Activated CD8-positive, alpha-beta T cell treated with anti-CD3 and anti-CD28 coated beads for 36 hours (primary cell): ENCODE measurements at regions not wholly inside any gene's neighbourhood (a gene's known extent, or its start where the extent isn't known, plus 50 kb on each side); places are given as distances from the start of the nearest gene placed in this dataset.

Source experiments
- ATAC-seq: fragments of 200-7000 bp; cut with Tn5 transposase; one replicate; pipeline ENCODE4 v1.10.0; 2021; ENCODE audit warnings: mild to moderate bottlenecking, moderate library complexity
- CTCF ChIA-PET: fragments of 350-600 bp; sonication (Branson Sonifier 250); formaldehyde crosslinking; loops from one replicate; lab custom pipeline; 2021; ENCODE audit warnings: antibody characterized with exemption; lab: Charles Lee
- POLR2A ChIA-PET: fragments of 350-600 bp; sonication (Branson Sonifier 250); formaldehyde crosslinking; loops from one replicate; lab custom pipeline; 2021; ENCODE audit warnings: antibody characterized with exemption; lab: Charles Lee
- DNase-seq: peaks from one replicate; pipeline ENCODE4 v3.0.0-alpha.2; 2020
- H3K27ac Mint-ChIP-seq: one replicate; pipeline ENCODE4 v1.8.0; 2021; ENCODE audit warnings: mild to moderate bottlenecking, mixed read lengths
- H3K27me3 Mint-ChIP-seq: one replicate; pipeline ENCODE4 v1.8.0; 2021; ENCODE audit warnings: mixed read lengths
- H3K36me3 Mint-ChIP-seq: one replicate; pipeline ENCODE4 v1.8.0; 2021; ENCODE audit warnings: low read depth, mixed read lengths
- H3K4me1 Mint-ChIP-seq: one replicate; pipeline ENCODE4 v1.8.0; 2021; ENCODE audit warnings: low read depth, mixed read lengths
- H3K4me3 Mint-ChIP-seq: one replicate; pipeline ENCODE4 v1.8.0; 2021; ENCODE audit warnings: mild to moderate bottlenecking, moderate library complexity, mixed read lengths
- H3K9me3 Mint-ChIP-seq: one replicate; pipeline ENCODE4 v1.8.0; 2021; ENCODE audit warnings: mixed read lengths
- CTCF ChIP-seq: fragments of 200-600 bp; IDR thresholded peaks from one replicate; pipeline ENCODE4 v1.8.0; 2022; ENCODE audit warnings: antibody characterized with exemption, mild to moderate bottlenecking
- intact Hi-C: fragments of 100-400 bp; cut with micrococcal nuclease; formaldehyde crosslinking; loops from one replicate; pipeline ENCODE4 v1.10.0; 2022

DNA sequence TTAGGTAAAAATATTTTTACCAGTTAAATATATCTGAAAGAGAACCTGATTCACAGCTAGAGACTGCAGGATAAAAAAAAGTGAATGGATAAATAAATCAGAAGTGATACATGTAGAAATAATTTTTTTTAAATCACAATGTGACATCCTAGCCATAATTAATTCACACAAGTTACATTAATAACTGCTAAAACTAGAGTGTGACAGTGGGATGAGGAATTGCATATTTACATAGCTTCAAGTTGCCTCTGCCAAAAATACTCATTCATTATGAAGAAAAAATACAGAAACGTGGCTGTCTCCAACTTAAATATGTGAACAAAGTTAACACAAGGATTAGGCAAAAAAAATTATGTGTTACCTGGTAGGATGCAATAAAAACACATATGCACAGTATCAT is 473.5 kb upstream of the SEMA3A start:
- CTCF ChIA-PET: no interaction called here
- Mint-ChIP-seq H3K4me1 (no peaks in the 10 kb centered on the region), H3K9me3 (no peaks in the 10 kb centered on the region), H3K4me3 (no peak overlapping the region), H3K27me3 (no peaks in the 10 kb centered on the region), H3K36me3 (no peaks in the 10 kb centered on the region), H3K27ac (no peak overlapping the region)
- no peak for TF ChIP-seq CTCF
- DNase-seq (no peak), ATAC-seq (no peak)
- POLR2A ChIA-PET: no interaction called here
- intact Hi-C loops: no loop called here

DNA sequence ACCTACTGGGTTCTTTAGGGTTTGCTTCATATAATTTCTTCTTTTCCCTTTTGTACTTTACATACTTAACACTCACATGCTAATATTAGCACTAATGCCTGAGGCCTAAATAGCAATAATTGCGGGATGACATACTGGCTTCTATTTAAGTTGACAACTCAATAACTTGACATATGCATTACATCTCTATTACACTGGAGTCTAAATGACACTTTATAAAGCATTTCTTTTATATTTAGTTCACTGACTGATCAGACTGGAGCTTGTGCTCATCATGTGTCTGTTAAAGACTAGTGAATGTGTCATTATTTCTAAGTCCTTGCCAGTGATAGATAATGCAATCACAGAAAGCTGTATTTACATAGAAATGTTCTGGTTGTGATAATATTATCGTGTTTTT is 472.1 kb upstream of the SEMA3A start:
- ChIA-PET POLR2A (no interaction called here), CTCF (no interaction called here)
- ATAC-seq (no peak), DNase-seq (no peak)
- H3K9me3 Mint-ChIP-seq: no peaks in the 10 kb centered on the region
- H3K27ac Mint-ChIP-seq: no peak overlapping the region
- H3K4me1 Mint-ChIP-seq: no peaks in the 10 kb centered on the region
- intact Hi-C loops: no loop called here
- H3K36me3 Mint-ChIP-seq: no peaks in the 10 kb centered on the region
- H3K4me3 Mint-ChIP-seq: no peak overlapping the region
- no peak for TF ChIP-seq CTCF
- no peaks in the 10 kb centered on the region for H3K27me3 Mint-ChIP-seq

DNA sequence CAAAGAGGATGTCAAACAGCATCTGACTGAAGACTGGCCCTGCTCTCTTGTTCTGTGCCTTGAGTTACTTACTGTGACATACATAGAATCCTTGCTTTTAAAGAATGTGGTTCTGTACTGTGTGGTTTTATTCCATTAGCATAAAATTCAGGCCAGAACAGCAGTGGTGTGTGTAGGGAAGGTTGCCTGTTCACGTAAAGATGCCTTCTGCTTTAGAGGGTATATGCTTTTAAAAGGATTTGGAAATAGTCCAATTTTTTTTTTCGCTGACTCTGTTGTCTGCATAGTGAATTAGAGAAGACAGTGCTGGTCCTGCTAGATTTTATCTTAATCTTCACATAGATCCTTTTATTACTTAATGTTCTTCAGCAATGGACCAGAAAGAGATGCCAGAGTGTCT is 470.8 kb upstream of the SEMA3A start:
- H3K4me3 Mint-ChIP-seq: no peak overlapping the region
- no peaks in the 10 kb centered on the region for H3K9me3 Mint-ChIP-seq
- H3K4me1 Mint-ChIP-seq: no peaks in the 10 kb centered on the region
- H3K27me3 Mint-ChIP-seq: no peaks in the 10 kb centered on the region
- ATAC-seq (no peak), DNase-seq (no peak)
- intact Hi-C loops: no loop called here
- H3K27ac Mint-ChIP-seq: no peak overlapping the region
- ChIA-PET CTCF (no interaction called here), POLR2A (no interaction called here)
- TF ChIP-seq CTCF: no peak
- H3K36me3 Mint-ChIP-seq: no peaks in the 10 kb centered on the region

GRCh38 chr7:84664626-84665025 is 470.0 kb upstream of the SEMA3A start:
- TF ChIP-seq CTCF: no peak
- ATAC-seq (no peak), DNase-seq (no peak)
- POLR2A ChIA-PET: no interaction called here
- Mint-ChIP-seq H3K4me3 (no peak overlapping the region), H3K4me1 (no peaks in the 10 kb centered on the region), H3K27ac (no peak overlapping the region), H3K9me3 (no peaks in the 10 kb centered on the region), H3K27me3 (no peaks in the 10 kb centered on the region), H3K36me3 (no peaks in the 10 kb centered on the region)
- intact Hi-C loops: no loop called here
- CTCF ChIA-PET: no interaction called here

DNA sequence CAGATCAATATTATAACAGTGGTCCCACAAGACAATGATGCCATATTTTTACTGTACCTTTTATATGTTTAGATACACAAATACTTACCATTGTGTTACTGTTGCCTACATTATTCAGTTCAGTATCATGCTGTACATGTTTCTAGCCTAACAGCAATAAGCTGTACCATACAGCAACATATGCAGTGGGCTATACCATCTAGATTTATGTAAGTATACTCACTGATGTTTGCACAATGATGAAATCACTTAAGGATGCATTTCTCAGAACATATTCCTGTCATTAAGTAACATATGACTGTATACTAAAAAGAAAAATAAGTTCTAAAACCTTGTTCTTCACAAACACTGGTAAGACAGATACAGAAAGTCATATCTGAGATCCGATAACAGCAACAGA is 468.6 kb upstream of the SEMA3A start:
- ChIA-PET POLR2A (no interaction called here), CTCF (no interaction called here)
- Mint-ChIP-seq H3K27me3 (no peaks in the 10 kb centered on the region), H3K27ac (no peak overlapping the region), H3K36me3 (no peaks in the 10 kb centered on the region), H3K4me3 (no peak overlapping the region), H3K9me3 (no peaks in the 10 kb centered on the region), H3K4me1 (no peaks in the 10 kb centered on the region)
- intact Hi-C loops: no loop called here
- ATAC-seq (no peak), DNase-seq (no peak)
- TF ChIP-seq CTCF: no peak
